Loucy (cell line): ENCODE measurements at regions not wholly inside any gene's neighbourhood (a gene's known extent, or its start where the extent isn't known, plus 50 kb on each side); places are given as distances from the start of the nearest gene placed in this dataset.

Experiments
- H2AFZ ChIP-seq: fragments of 200-600 bp; sonication (generic); 2 replicates; pipeline ENCODE4 v1.6.0; 2016; ENCODE audit warnings: antibody characterized with exemption, mild to moderate bottlenecking, low read length, moderate library complexity
- H3F3A ChIP-seq: fragments of 200-600 bp; 2 replicates; pipeline ENCODE4 v1.6.0; 2016; ENCODE audit warnings: antibody characterized with exemption, low read depth, mild to moderate bottlenecking
- H3K27me3 ChIP-seq: fragments of 200-600 bp; sonication (generic); 2 replicates; pipeline ENCODE4 v1.6.1; 2014; ENCODE audit warnings: low read length, mild to moderate bottlenecking; ENCODE audit not compliant: insufficient read depth, poor library complexity, severe bottlenecking
- H3K36me3 ChIP-seq: fragments of 200-600 bp; sonication (generic); 2 replicates; pipeline ENCODE4 v1.6.1; 2016; ENCODE audit warnings: low read length; ENCODE audit not compliant: insufficient read depth
- H3K4me1 ChIP-seq: fragments of 200-600 bp; sonication (generic); 2 replicates; pipeline ENCODE4 v1.5.1; 2014; ENCODE audit warnings: low read length, mild to moderate bottlenecking; ENCODE audit not compliant: insufficient read depth, poor library complexity, severe bottlenecking
- H3K4me2 ChIP-seq: fragments of 200-600 bp; sonication (generic); 2 replicates; pipeline ENCODE4 v1.6.0; 2014; ENCODE audit warnings: antibody characterized with exemption, low read length, low read depth, mild to moderate bottlenecking; ENCODE audit not compliant: poor library complexity, severe bottlenecking
- H3K4me3 ChIP-seq: fragments of 200-600 bp; sonication (generic); 2 replicates; pipeline ENCODE4 v1.5.1; 2014; ENCODE audit warnings: low read length, mild to moderate bottlenecking, mixed read lengths; ENCODE audit not compliant: poor library complexity, severe bottlenecking
- H3K79me2 ChIP-seq: fragments of 200-600 bp; sonication (generic); 2 replicates; pipeline ENCODE4 v1.6.1; 2014; ENCODE audit warnings: low read length; ENCODE audit not compliant: insufficient read depth
- H3K9ac ChIP-seq: fragments of 200-600 bp; sonication (generic); 2 replicates; pipeline ENCODE4 v1.6.0; 2014; ENCODE audit warnings: mild to moderate bottlenecking, low read depth, low read length, moderate library complexity; ENCODE audit not compliant: poor library complexity, severe bottlenecking
- H3K9me2 ChIP-seq: fragments of 200-600 bp; sonication (generic); replicated peaks from 2 replicates; pipeline ENCODE4 v1.6.1; 2016; ENCODE audit warnings: low read depth, low read length, mixed read lengths
- H3K9me3 ChIP-seq: fragments of 200-600 bp; sonication (generic); 2 replicates; pipeline ENCODE4 v1.6.1; 2014; ENCODE audit warnings: mild to moderate bottlenecking, antibody characterized with exemption, low read length, low read depth; ENCODE audit not compliant: insufficient read depth
- H4K20me1 ChIP-seq: fragments of 200-600 bp; sonication (generic); 2 replicates; pipeline ENCODE4 v1.6.0; 2014; ENCODE audit warnings: antibody characterized with exemption, low read length, mild to moderate bottlenecking; ENCODE audit not compliant: insufficient read depth, poor library complexity, severe bottlenecking
- CTCF ChIP-seq: fragments of 200-600 bp; sonication (generic); conservative IDR thresholded peaks from 2 replicates; pipeline ENCODE4 v1.5.1; 2014; ENCODE audit warnings: mild to moderate bottlenecking, antibody characterized with exemption, low read length
- EZH2phosphoT487 ChIP-seq: fragments of 200-600 bp; IDR thresholded peaks from 2 replicates; pipeline ENCODE4 v1.6.1; 2018; ENCODE audit warnings: antibody characterized with exemption, mild to moderate bottlenecking, moderate library complexity, borderline replicate concordance

DNA sequence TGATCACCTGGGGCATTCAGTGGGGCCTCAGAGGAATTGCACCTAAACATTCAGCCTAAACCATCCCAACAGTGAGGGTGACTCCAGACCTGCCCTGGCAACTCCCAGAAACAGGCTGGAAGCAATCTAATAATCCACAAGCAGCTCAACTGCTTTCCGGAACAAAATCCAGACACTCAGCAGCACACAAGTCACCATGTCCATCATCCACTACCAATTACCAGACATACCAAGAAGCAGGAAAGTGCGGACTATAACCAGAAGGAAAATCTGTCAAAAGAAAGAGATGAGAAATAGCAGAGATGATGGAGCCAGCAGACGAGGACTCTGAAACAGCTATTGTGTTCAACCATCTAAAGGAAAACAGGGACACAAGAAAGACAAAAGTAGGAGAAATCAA lies 342.6 kb upstream of the ZMIZ1 start:
- no peak overlapping the region for H3K9ac ChIP-seq
- no peaks in the 10 kb centered on the region for H3K36me3 ChIP-seq
- no peaks in the 10 kb centered on the region for H4K20me1 ChIP-seq
- TF ChIP-seq EZH2phosphoT487 (no peak), CTCF (no peak)
- H2AFZ ChIP-seq, result no peak overlapping the region
- no peaks in the 10 kb centered on the region for H3K9me3 ChIP-seq
- peaks cover 6% of the 10 kb centered on the region for H3K27me3 ChIP-seq
- no peaks in the 10 kb centered on the region for H3K79me2 ChIP-seq
- H3K4me3 ChIP-seq, result no peak overlapping the region
- H3K9me2 ChIP-seq, result no peaks in the 10 kb centered on the region
- no peak overlapping the region for H3K4me2 ChIP-seq
- H3K4me1 ChIP-seq, result no peaks in the 10 kb centered on the region
- no peaks in the 10 kb centered on the region for H3F3A ChIP-seq

DNA sequence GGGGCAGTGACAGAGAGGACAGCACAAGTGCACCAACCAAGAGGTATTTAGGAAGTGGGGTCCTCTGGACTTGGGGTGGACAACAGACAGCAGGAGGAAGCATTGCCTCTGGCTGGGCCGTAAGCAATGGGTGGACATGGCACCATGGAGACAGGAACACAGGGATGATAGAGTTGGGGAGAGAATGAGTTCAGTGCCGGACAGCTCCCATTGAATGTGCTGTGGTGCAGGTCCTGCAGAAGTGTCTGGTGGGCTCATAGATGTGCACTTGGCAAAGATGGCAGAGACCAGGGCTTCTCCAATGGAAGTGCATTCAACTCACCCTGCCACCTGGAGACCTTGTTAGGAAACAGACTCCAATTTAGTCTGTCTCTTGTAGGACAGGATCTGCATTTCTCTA lies 341.5 kb upstream of the ZMIZ1 start:
- Histone ChIP-seq H3K4me2 (no peak overlapping the region), H3K9me2 (no peaks in the 10 kb centered on the region), H3K27me3 (peaks cover 6% of the 10 kb centered on the region), H3K79me2 (no peaks in the 10 kb centered on the region), H3F3A (no peaks in the 10 kb centered on the region), H3K9ac (no peak overlapping the region), H3K4me3 (no peak overlapping the region), H3K9me3 (no peaks in the 10 kb centered on the region), H3K36me3 (no peaks in the 10 kb centered on the region), H4K20me1 (no peaks in the 10 kb centered on the region), H3K4me1 (no peaks in the 10 kb centered on the region), H2AFZ (no peak overlapping the region)
- TF ChIP-seq CTCF (no peak), EZH2phosphoT487 (no peak)

DNA sequence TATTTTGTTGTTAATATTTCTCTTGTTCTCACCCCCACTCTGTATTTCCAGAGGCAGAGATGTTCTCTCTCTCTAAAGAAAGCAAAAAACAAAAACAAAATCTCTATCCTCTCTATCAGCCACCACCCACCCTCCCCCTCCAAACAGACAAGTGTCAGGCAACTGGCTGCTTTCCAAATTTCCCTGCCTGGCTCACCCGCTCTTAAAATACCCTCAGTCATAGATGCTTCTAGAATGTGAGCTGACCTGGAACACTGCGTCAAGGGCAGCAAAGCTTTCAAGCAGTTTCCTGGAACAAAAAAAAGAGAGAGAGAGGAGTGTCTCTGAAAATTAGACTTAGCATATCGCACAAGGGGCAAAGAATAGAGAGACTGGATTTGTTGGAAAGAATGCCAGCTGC lies 341.0 kb upstream of the ZMIZ1 start:
- H3K27me3 ChIP-seq, result peaks cover 6% of the 10 kb centered on the region
- TF ChIP-seq EZH2phosphoT487 (no peak), CTCF (no peak)
- no peak overlapping the region for H3K4me3 ChIP-seq
- no peaks in the 10 kb centered on the region for H3K9me3 ChIP-seq
- no peaks in the 10 kb centered on the region for H4K20me1 ChIP-seq
- no peaks in the 10 kb centered on the region for H3F3A ChIP-seq
- H3K9ac ChIP-seq, result no peak overlapping the region
- H3K79me2 ChIP-seq, result no peaks in the 10 kb centered on the region
- no peaks in the 10 kb centered on the region for H3K36me3 ChIP-seq
- no peaks in the 10 kb centered on the region for H3K9me2 ChIP-seq
- H3K4me1 ChIP-seq, result no peaks in the 10 kb centered on the region
- no peak overlapping the region for H3K4me2 ChIP-seq
- no peak overlapping the region for H2AFZ ChIP-seq
